Heart right ventricle (tissue), 16 donors: ENCODE measurements at regions not wholly inside any gene's neighbourhood (a gene's known extent, or its start where the extent isn't known, plus 50 kb on each side); places are given as distances from the start of the nearest gene placed in this dataset.

ENCODE experiments used
- ATAC-seq, 8 donors: fragments of 200-7000 bp; cut with Tn5 transposase; one replicate each; pipeline ENCODE4 v1.9.1; 2020; ENCODE audit warnings: mild to moderate bottlenecking in 8 of 8, moderate library complexity in 8 of 8, moderate number of reproducible peaks in 1 of 8
- DNase-seq, 2 donors: peaks; one replicate each; pipeline ENCODE4 v3.0.0-alpha.2; 2020
- H3K27ac ChIP-seq, 10 donors: fragments of 200-600 bp; sonication (generic) in 2 of 10; one replicate each; pipeline versions ENCODE4 v1.5.0 to v1.8.0; 2020 to 2022; ENCODE audit warnings: mild to moderate bottlenecking in 3 of 10
- H3K27me3 ChIP-seq, 7 donors: fragments of 200-600 bp; one replicate each; pipeline ENCODE4 v1.8.0; 2021 to 2022; ENCODE audit warnings: mild to moderate bottlenecking in 2 of 7
- H3K36me3 ChIP-seq, 9 donors: fragments of 200-600 bp; sonication (generic) in 1 of 9; one replicate each; pipeline versions ENCODE4 v1.5.0 to v1.8.0; 2020 to 2022; ENCODE audit warnings: mild to moderate bottlenecking in 2 of 9
- H3K4me1 ChIP-seq, 9 donors: fragments of 200-600 bp; sonication (generic) in 1 of 9; one replicate each; pipeline versions ENCODE4 v1.5.0 to v1.8.0; 2020 to 2022; ENCODE audit warnings: mild to moderate bottlenecking in 4 of 9
- H3K4me3 ChIP-seq, 10 donors: fragments of 200-600 bp; sonication (generic) in 2 of 10; one replicate each; pipeline versions ENCODE4 v1.5.0 to v1.8.0; 2020 to 2022; ENCODE audit warnings: mild to moderate bottlenecking in 7 of 10, moderate library complexity in 2 of 10
- H3K9me3 ChIP-seq, 11 donors: fragments of 200-600 bp in 10 of 11; sonication (generic) in 2 of 11; one replicate each; pipeline versions ENCODE4 v1.5.0 to v1.8.0; 2013 to 2022; ENCODE audit warnings: mild to moderate bottlenecking in 2 of 11, control low read depth in 1 of 11, moderate library complexity in 1 of 11
- WGBS, 2 donors: extraction: QIAGEN DNeasy Blood & Tissue Kit; methylation state at CpG; one replicate each; pipeline ENCODE4 v1.1.7; 2013; ENCODE audit warnings: inconsistent platforms in 1 of 2; 5-methylcytosine and 5-hydroxymethylcytosine counted together
- intact Hi-C, 10 donors: fragments of 100-400 bp; cut with DNase I; formaldehyde crosslinking; loops; one replicate each; pipeline versions ENCODE4 v1.11.1 to v1.14.2; 2022
- TF ChIP-seq, protein P1 (sequence below), 9 donors: fragments of 200-600 bp; sonication (generic) in 2 of 9; IDR thresholded peaks; one replicate each; pipeline versions ENCODE4 v1.5.0 to v1.8.0; 2021 to 2022; ENCODE audit warnings: antibody characterized with exemption in 9 of 9, mild to moderate bottlenecking in 5 of 9, moderate library complexity in 1 of 9
- donor health status: Arrhythmogenic right ventricular cardiomyopathy.
- donor health status: ischemic (EF 13 %, LVEDD 7.1; RV severe dilation, severe dysfunction).
- donor health status: healthy with polysubstance abuse.
- donor health status: DM: no; HTN: yes; CAD: no.
- donor health status: DM: no; HTN: no; CAD: no.
- donor health status: ischemic (EF 25% LVEDD 6.9; RV normal size, moderate dysfunction).
- donor health status: ischemic (EF 25% LVEDD 5.7; RV mildly dilated, moderate dysfunction).
- donor health status: healthy.
- donor health status: DM: yes; HTN: yes; CAD: no.
- donor health status: Ischemic cardiomyopathy.
- donor health status: ischemic (EF 35%, LVEDD 5.7; RV mildly dilated, moderate dysfunction).
- donor health status: nonischemic (EF 11% LVEDD 7.7; RV severe dilation, severe dysfunction).
- donor health status: DM: yes; HTN: yes; CAD: no.
- donor health status: PGD.
- donor health status: ischemic (EF 29% LVEDD 5.4; RV normal size, mild dysfunction).
- donor health status: nonischemic (EF 23%, LVEDD 6.1; RV moderate dilation, normal function).

DNA sequence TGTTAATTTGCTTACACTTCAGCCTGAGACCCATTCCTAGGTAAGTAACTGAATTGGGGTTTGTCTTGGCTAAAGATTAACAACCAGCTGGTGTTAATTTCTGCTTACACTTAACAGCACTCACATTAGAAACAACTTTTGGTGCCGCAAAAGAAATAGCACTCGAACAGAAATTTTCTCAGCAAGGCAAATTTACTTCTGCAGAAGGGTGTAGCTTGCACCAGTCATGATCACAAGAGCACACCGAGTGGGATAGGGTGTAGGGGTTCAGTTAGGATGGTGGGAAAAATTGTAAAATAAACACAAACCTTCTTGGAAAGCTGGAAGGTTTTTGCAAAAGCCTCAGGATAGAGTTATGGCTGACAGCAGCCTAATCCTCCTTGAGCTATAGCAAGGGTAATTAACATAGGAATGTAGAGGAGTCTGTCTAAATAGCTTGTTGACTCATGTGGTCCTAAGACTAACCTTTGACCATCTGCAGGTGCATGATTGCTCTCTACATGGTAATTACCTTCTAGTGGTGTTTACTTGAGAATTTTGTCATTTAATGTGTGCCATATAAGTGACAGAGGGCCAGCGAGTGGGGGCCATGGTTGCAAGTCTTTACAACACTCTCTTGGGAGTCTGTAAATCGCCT is 67.8 kb upstream of the CDK13 start:
- Histone ChIP-seq H3K27me3 (no peaks in the 10 kb centered on the region), H3K36me3 (no peaks in the 10 kb centered on the region), H3K4me1 (no peaks in the 10 kb centered on the region), H3K9me3 (peaks cover 0 to 29% (median 12%) of the 10 kb centered on the region in 11 donors), H3K27ac (no peak overlapping the region), H3K4me3 (no peak overlapping the region)
- TF ChIP-seq, protein P1, sequence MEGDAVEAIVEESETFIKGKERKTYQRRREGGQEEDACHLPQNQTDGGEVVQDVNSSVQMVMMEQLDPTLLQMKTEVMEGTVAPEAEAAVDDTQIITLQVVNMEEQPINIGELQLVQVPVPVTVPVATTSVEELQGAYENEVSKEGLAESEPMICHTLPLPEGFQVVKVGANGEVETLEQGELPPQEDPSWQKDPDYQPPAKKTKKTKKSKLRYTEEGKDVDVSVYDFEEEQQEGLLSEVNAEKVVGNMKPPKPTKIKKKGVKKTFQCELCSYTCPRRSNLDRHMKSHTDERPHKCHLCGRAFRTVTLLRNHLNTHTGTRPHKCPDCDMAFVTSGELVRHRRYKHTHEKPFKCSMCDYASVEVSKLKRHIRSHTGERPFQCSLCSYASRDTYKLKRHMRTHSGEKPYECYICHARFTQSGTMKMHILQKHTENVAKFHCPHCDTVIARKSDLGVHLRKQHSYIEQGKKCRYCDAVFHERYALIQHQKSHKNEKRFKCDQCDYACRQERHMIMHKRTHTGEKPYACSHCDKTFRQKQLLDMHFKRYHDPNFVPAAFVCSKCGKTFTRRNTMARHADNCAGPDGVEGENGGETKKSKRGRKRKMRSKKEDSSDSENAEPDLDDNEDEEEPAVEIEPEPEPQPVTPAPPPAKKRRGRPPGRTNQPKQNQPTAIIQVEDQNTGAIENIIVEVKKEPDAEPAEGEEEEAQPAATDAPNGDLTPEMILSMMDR (IDR thresholded peaks at IDR 0.05): no peak
- intact Hi-C loops: no loop called here
- ATAC-seq: no peak
- DNase-seq: no peak
- WGBS, 2 donors: 90% methylated on average over 5 of the region's 5 CpGs

DNA sequence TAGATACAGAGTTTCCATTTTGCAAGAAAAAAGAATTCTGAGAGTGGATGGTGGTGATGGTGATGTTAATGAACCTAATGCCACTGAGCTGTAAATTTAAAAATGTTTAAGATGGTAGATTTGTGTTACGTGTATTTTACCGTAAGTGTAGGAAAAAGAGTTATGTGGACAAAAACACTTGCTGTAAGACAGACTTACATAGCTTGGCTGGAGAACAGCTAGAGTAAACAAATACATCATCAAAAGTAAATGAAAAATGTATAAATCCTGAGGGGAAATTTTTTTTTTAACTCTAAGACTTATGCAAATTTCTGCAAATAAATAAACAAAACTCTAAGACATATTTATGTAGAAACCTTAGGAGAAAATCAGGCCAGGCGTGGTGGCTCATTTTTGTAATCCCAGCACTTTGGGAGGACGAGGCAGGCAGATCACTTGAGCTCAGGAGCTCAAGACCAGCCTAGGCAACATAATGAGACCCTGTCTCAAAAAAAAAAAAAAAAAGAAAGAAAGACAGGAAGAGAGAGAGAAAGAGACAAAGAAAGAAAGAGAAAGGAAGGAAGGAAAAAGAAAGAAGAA is 66.2 kb upstream of the CDK13 start:
- WGBS, 2 donors: 89 to 93% methylated on average over 4 of the region's 4 CpGs
- intact Hi-C loops: no loop called here
- ATAC-seq: no peak

DNA sequence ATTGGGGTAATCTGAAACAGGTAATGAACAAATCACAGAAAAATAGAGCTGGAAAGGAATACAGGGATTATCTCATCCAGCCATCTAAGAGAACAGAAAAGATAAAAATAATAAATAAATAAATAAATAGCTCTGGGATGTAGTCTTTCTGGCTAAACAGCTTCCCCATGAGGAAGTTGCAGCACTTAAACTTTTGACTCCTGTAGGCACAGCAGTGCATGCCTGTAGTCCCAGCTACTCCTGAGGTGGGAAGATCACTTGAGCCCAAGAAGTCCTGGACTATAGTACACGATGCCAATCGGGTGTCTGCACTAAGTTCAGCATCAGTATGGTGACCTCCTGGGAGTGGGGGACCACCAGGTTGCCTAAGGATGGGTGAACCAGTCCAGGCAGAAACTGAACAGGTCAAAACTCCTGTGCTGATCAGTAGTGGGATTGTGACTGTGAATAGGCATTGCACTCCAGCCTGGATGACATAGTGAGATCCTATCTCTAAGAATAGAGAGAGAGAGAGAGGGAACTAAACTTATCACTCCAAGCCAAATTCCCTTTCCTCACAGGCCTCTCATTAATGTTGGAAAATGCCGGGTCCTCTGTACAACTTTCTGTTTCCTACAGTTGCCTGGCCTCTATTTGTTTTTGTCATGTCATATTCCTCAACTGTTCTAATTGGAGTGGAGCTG is 61.7 kb upstream of the CDK13 start:
- no peak for DNase-seq
- H3K4me1 ChIP-seq: no peaks in the 10 kb centered on the region
- H3K27ac ChIP-seq: no peak overlapping the region
- TF ChIP-seq, protein P1 (IDR thresholded peaks at IDR 0.05): no peak
- no peak for ATAC-seq
- intact Hi-C loops: no loop called here
- H3K36me3 ChIP-seq: no peaks in the 10 kb centered on the region
- WGBS, 2 donors: 74 to 76% methylated on average over 3 of the region's 3 CpGs
- no peak overlapping the region for H3K4me3 ChIP-seq
- H3K27me3 ChIP-seq: peaks cover 0 to 10% (median 0%) of the 10 kb centered on the region in 7 donors
- no peaks in the 10 kb centered on the region for H3K9me3 ChIP-seq

More for the DNA sequence above, 66.2 kb upstream of the CDK13 start:
- Histone ChIP-seq H3K4me3 (no peak overlapping the region), H3K4me1 (no peaks in the 10 kb centered on the region), H3K9me3 (peaks cover 0 to 29% (median 12%) of the 10 kb centered on the region in 11 donors), H3K36me3 (no peaks in the 10 kb centered on the region), H3K27ac (no peak overlapping the region), H3K27me3 (no peaks in the 10 kb centered on the region)
- DNase-seq: no peak
- TF ChIP-seq, protein P1 (IDR thresholded peaks at IDR 0.05): no peak

DNA sequence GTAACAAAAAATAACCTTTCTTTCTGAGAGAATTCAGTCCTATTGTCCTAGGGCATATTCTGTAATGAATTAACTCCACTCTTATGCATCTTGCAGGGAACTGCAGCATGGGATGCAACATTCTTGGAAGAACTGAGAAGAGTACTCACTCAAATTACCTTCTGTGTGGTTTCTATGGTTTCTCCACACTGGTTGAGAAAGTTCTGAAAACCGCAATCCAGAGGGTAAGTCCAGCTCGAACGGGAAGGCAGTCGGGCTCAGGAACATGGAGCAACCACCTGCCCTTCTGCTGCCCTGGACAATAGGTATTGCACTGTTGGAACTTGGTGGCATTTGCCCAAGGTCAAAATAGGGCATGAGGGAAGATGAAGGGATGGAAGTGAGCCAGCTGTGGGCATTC is 59.6 kb upstream of the CDK13 start:
- peaks cover 0 to 10% (median 0%) of the 10 kb centered on the region in 7 donors for H3K27me3 ChIP-seq
- no peaks in the 10 kb centered on the region for H3K4me1 ChIP-seq
- ATAC-seq: no peak
- intact Hi-C loops: loop anchor here in 1 of 10 donors (10.0 kb wide), 1 partner anchor 244 kb away; the partner anchor contains the start of genes MPLKIP and SUGCT
- no peak for DNase-seq
- no peaks in the 10 kb centered on the region for H3K36me3 ChIP-seq
- H3K9me3 ChIP-seq: no peaks in the 10 kb centered on the region
- no peak overlapping the region for H3K4me3 ChIP-seq
- TF ChIP-seq, protein P1 (IDR thresholded peaks at IDR 0.05): no peak
- H3K27ac ChIP-seq: no peak overlapping the region
- 85 to 91% methylated on average over 4 of the region's 4 CpGs for WGBS, 2 donors
